ENCODE measurements at regions not wholly inside any gene's neighbourhood (a gene's known extent, or its start where the extent isn't known, plus 50 kb on each side); places are given as distances from the start of the nearest gene placed in this dataset.
"Not testable (repeated sequence)": the region's sequence is repeated elsewhere in the genome, so short reads cannot be mapped to it uniquely, and the experiment has no call there.

DNA sequence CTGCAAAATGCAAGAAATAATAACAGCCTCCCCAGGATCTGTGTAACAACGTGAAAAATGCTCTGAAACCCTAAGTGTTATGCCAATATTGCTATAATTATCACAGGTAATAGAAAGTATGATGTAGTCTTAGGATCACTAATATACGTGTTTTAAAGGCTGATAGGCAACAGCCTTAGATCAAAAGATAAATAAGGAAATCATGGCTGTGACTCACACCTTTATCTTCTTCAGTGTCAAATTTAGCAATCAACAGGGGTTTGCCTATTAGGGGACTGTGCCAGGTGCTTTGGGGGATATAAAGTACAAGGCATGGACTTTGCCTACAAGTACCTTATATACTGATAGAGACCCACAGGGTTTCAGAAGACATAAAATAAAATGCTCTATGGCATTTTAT lies 142.1 kb upstream of the VOPP1 start:
- TF ChIP-seq, protein P1, sequence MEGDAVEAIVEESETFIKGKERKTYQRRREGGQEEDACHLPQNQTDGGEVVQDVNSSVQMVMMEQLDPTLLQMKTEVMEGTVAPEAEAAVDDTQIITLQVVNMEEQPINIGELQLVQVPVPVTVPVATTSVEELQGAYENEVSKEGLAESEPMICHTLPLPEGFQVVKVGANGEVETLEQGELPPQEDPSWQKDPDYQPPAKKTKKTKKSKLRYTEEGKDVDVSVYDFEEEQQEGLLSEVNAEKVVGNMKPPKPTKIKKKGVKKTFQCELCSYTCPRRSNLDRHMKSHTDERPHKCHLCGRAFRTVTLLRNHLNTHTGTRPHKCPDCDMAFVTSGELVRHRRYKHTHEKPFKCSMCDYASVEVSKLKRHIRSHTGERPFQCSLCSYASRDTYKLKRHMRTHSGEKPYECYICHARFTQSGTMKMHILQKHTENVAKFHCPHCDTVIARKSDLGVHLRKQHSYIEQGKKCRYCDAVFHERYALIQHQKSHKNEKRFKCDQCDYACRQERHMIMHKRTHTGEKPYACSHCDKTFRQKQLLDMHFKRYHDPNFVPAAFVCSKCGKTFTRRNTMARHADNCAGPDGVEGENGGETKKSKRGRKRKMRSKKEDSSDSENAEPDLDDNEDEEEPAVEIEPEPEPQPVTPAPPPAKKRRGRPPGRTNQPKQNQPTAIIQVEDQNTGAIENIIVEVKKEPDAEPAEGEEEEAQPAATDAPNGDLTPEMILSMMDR (IDR thresholded peaks at IDR 0.05), result not testable (repeated sequence)
- TF ChIP-seq POLR2A (IDR thresholded peaks at IDR 0.05), result not testable (repeated sequence)

Measured in body of pancreas (tissue), 4 donors.